WTC11 (cell line): ENCODE measurements at regions not wholly inside any gene's neighbourhood (a gene's known extent, or its start where the extent isn't known, plus 50 kb on each side); places are given as distances from the start of the nearest gene placed in this dataset.

Source experiments
- ATF6 ChIP-seq: sonication (generic); formaldehyde crosslinking; IDR thresholded peaks from 2 replicates; pipeline ENCODE4 v1.8.1; 2023; ENCODE audit warnings: mild to moderate bottlenecking, missing genetic modification reagents
- CBFB ChIP-seq: sonication (generic); formaldehyde crosslinking; IDR thresholded peaks from 2 replicates; pipeline ENCODE4 v1.8.1; 2022; ENCODE audit warnings: mild to moderate bottlenecking, low read depth, missing genetic modification reagents
- CTCF ChIP-seq: fragments of 200-600 bp; IDR thresholded peaks from 2 replicates; pipeline ENCODE4 v1.8.0; 2022; ENCODE audit warnings: antibody characterized with exemption
- E2F1 ChIP-seq: sonication (generic); formaldehyde crosslinking; IDR thresholded peaks from 2 replicates; pipeline ENCODE4 v1.8.0; 2022; ENCODE audit warnings: mild to moderate bottlenecking, missing genetic modification reagents
- FOXP4 ChIP-seq: sonication (generic); formaldehyde crosslinking; IDR thresholded peaks from 2 replicates; pipeline ENCODE4 v1.8.0; 2022; ENCODE audit warnings: mild to moderate bottlenecking, missing genetic modification reagents
- GABPB1 ChIP-seq: sonication (generic); formaldehyde crosslinking; IDR thresholded peaks from 2 replicates; pipeline ENCODE4 v1.8.1; 2023; ENCODE audit warnings: mild to moderate bottlenecking, missing genetic modification reagents
- HMGXB4 ChIP-seq: sonication (generic); formaldehyde crosslinking; IDR thresholded peaks from 2 replicates; pipeline ENCODE4 v1.8.1; 2023; ENCODE audit warnings: mild to moderate bottlenecking, moderate library complexity, missing genetic modification reagents
- JUN ChIP-seq: sonication (generic); formaldehyde crosslinking; IDR thresholded peaks from 2 replicates; pipeline ENCODE4 v1.8.0; 2023; ENCODE audit warnings: mild to moderate bottlenecking, missing genetic modification reagents
- NFATC4 ChIP-seq: fragments of 250-450 bp; sonication (Bioruptor Pico); IDR thresholded peaks from 2 replicates; pipeline ENCODE4 v1.9.0; 2021; ENCODE audit warnings: mild to moderate bottlenecking
- NR2C2 ChIP-seq: sonication (generic); formaldehyde crosslinking; IDR thresholded peaks from 2 replicates; pipeline ENCODE4 v1.8.0; 2022; ENCODE audit warnings: mild to moderate bottlenecking, missing genetic modification reagents
- STAT6 ChIP-seq: sonication (generic); formaldehyde crosslinking; conservative IDR thresholded peaks from 2 replicates; pipeline ENCODE4 v1.8.1; 2023; ENCODE audit warnings: mild to moderate bottlenecking, low read depth, missing genetic modification reagents, moderate library complexity
- TCF7 ChIP-seq: sonication (generic); formaldehyde crosslinking; IDR thresholded peaks from 2 replicates; pipeline ENCODE4 v1.8.0; 2022; ENCODE audit warnings: mild to moderate bottlenecking, low read depth, missing genetic modification reagents, moderate library complexity
- TEAD1 ChIP-seq: sonication (generic); formaldehyde crosslinking; IDR thresholded peaks from 2 replicates; pipeline ENCODE4 v1.8.0; 2022; ENCODE audit warnings: mild to moderate bottlenecking, missing genetic modification reagents
- ZNF416 ChIP-seq: fragments of 250-450 bp; sonication (Bioruptor Pico); IDR thresholded peaks from 2 replicates; pipeline ENCODE4 v1.9.0; 2021; ENCODE audit warnings: mild to moderate bottlenecking, inconsistent platforms

- TF ChIP-seq NR2C2 (no peak), FOXP4 (CRISPR knock-in tag) (no peak), HMGXB4 (CRISPR knock-in tag) (no peak), CTCF (no peak), STAT6 (CRISPR knock-in tag) (no peak), ATF6 (CRISPR knock-in tag) (no peak), NFATC4 (CRISPR knock-in tag) (no peak), CBFB (CRISPR knock-in tag) (no peak), JUN (no peak), TEAD1 (CRISPR knock-in tag) (no peak), E2F1 (CRISPR knock-in tag) (no peak), ZNF416 (no peak), GABPB1 (no peak), TCF7 (CRISPR knock-in tag) (no peak)
Observed at GRCh38 chr6:48933136-48933535, 529.9 kb downstream of the MMUT start.
